Cardiac muscle cell (in vitro differentiated cells and primary cell): ENCODE measurements at regions not wholly inside any gene's neighbourhood (a gene's known extent, or its start where the extent isn't known, plus 50 kb on each side); places are given as distances from the start of the nearest gene placed in this dataset.

ENCODE experiments used
- DNase-seq, 2 donors: peaks; one replicate each; pipeline versions ENCODE4 v3.0.0 to v3.0.0-alpha.2; 2010 to 2017; ENCODE audit warnings: low read depth in 1 of 2, low spot score in 1 of 2
- H3K27ac ChIP-seq: fragments of 200-600 bp; sonication (generic); 2 replicates; pipeline ENCODE4 v1.5.1; 2016
- H3K27me3 ChIP-seq: fragments of 200-600 bp; sonication (generic); 2 replicates; pipeline ENCODE4 v1.6.0; 2016; ENCODE audit warnings: control low read depth
- H3K36me3 ChIP-seq: fragments of 200-600 bp; sonication (generic); 2 replicates; pipeline ENCODE4 v1.5.1; 2016; ENCODE audit warnings: control low read depth
- H3K4me1 ChIP-seq: fragments of 200-600 bp; sonication (generic); 2 replicates; pipeline ENCODE4 v1.8.1; 2017; ENCODE audit warnings: low read depth, mild to moderate bottlenecking, mixed run types
- H3K4me3 ChIP-seq: fragments of 200-600 bp; sonication (generic); 2 replicates; pipeline ENCODE4 v1.5.1; 2016; ENCODE audit warnings: mild to moderate bottlenecking
- H3K9me3 ChIP-seq: fragments of 200-600 bp; sonication (generic); 2 replicates; pipeline ENCODE4 v1.5.1; 2017; ENCODE audit warnings: low read depth, mild to moderate bottlenecking, control low read depth
- TF ChIP-seq, protein P1 (sequence below): IDR thresholded peaks from 2 replicates; pipeline ENCODE4 v1.5.1; 2012; ENCODE audit warnings: low read depth, mild to moderate bottlenecking, low read length

- H3K4me1 ChIP-seq = peaks cover 8% of the 10 kb centered on the region
- no peaks in the 10 kb centered on the region for H3K36me3 ChIP-seq
- DNase-seq = no peak
- no peak overlapping the region for H3K27ac ChIP-seq
- H3K9me3 ChIP-seq = no peaks in the 10 kb centered on the region
- TF ChIP-seq, protein P1, sequence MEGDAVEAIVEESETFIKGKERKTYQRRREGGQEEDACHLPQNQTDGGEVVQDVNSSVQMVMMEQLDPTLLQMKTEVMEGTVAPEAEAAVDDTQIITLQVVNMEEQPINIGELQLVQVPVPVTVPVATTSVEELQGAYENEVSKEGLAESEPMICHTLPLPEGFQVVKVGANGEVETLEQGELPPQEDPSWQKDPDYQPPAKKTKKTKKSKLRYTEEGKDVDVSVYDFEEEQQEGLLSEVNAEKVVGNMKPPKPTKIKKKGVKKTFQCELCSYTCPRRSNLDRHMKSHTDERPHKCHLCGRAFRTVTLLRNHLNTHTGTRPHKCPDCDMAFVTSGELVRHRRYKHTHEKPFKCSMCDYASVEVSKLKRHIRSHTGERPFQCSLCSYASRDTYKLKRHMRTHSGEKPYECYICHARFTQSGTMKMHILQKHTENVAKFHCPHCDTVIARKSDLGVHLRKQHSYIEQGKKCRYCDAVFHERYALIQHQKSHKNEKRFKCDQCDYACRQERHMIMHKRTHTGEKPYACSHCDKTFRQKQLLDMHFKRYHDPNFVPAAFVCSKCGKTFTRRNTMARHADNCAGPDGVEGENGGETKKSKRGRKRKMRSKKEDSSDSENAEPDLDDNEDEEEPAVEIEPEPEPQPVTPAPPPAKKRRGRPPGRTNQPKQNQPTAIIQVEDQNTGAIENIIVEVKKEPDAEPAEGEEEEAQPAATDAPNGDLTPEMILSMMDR = no peak
- H3K4me3 ChIP-seq = no peak overlapping the region
- H3K27me3 ChIP-seq = no peaks in the 10 kb centered on the region
Observed at GRCh38 chr2:37780387-37780676, 108.9 kb upstream of the CDC42EP3 start.

DNA sequence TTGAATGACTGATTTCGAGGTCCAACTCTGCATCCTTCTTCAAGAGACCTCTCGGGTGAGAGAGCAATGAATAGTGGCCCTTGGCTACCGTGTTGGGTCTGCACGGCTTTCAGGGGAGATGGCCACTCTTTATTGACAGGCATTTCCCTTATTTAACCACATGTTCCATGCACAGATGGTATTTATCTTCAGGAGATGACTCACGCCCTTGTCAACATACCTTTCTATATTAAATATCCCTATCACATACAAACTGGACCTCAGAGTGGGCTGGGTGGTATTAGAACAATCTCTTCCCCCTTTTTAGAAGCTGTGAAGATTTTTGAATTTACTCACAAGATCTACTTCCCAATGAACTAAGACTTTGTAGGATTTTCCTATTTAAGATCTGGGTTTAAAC lies 109.6 kb upstream of the CDC42EP3 start:
- no peaks in the 10 kb centered on the region for H3K36me3 ChIP-seq
- DNase-seq = peak in 1 of 2 donors; percentile 57
- no peaks in the 10 kb centered on the region for H3K27me3 ChIP-seq
- H3K9me3 ChIP-seq = no peaks in the 10 kb centered on the region
- peaks cover 5% of the 10 kb centered on the region for H3K4me1 ChIP-seq
- H3K27ac ChIP-seq = no peak overlapping the region
- H3K4me3 ChIP-seq = no peak overlapping the region
- TF ChIP-seq, protein P1 = no peak

- Histone ChIP-seq H3K36me3 (no peaks in the 10 kb centered on the region), H3K9me3 (no peaks in the 10 kb centered on the region), H3K27me3 (no peaks in the 10 kb centered on the region), H3K27ac (no peak overlapping the region), H3K4me3 (no peak overlapping the region), H3K4me1 (peaks cover 3% of the 10 kb centered on the region)
- TF ChIP-seq, protein P1 = no peak
- DNase-seq = no peak
Observed at GRCh38 chr2:37782155-37782673, 110.8 kb upstream of the CDC42EP3 start.

DNA sequence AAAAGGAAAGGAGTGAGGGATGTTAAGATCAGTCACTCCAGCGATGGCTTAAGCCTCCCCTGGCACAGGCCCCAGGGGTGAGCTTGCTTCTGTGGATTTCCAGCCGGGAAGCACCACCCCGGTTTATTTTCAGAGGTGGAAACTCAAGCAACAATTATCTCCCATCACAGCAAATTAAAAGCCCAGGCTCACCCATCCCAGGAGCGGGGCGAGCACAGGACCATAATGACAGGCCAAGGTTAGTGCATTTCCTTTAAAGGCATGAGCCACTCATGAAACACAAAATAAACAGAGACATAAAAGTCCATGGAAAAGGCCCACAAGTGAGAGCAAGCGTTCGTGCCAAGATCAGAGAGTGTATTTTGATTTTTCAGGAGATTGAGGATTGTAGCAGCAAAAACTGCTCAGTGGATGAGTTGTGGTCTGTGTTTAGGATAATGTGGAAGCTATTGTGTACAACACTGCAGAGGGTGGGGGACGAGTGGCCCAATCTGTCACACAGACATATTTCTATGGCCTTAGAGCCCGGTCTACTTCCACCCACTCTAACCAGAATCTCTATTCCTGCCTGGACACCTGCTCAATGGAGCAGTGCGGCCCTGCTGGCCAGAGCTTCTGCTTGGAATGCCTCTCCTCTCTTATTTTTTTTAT lies 111.4 kb upstream of the CDC42EP3 start:
- TF ChIP-seq, protein P1 = no peak
- no peak overlapping the region for H3K4me3 ChIP-seq
- no peaks in the 10 kb centered on the region for H3K27me3 ChIP-seq
- H3K9me3 ChIP-seq = no peaks in the 10 kb centered on the region
- H3K27ac ChIP-seq = no peak overlapping the region
- H3K36me3 ChIP-seq = no peaks in the 10 kb centered on the region
- no peak for DNase-seq
- H3K4me1 ChIP-seq = peaks cover 3% of the 10 kb centered on the region

DNA sequence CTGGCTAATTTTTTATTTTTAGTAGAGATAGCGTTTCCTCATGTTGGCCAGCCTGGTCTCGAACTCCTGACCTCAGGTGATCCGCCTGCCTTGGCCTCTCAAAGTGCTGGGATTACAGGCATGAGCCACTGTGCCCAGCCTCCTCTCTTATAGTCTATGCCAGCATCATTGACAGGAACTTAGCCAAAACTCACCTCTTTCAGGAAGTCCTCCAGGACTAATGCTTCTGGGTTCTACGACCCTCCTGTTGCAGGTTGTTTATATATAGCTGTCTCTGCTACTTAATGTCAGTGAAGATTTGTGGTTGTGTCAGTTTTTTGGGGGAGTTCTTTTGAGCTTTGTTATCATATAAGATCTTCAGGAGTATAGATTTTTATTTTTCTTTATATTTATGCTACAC lies 112.1 kb upstream of the CDC42EP3 start:
- H3K4me1 ChIP-seq = peaks cover 3% of the 10 kb centered on the region
- H3K4me3 ChIP-seq = no peak overlapping the region
- DNase-seq = no peak
- no peaks in the 10 kb centered on the region for H3K27me3 ChIP-seq
- TF ChIP-seq, protein P1 = no peak
- H3K27ac ChIP-seq = no peak overlapping the region
- no peaks in the 10 kb centered on the region for H3K9me3 ChIP-seq
- H3K36me3 ChIP-seq = no peaks in the 10 kb centered on the region
